ENCODE measurements at regions not wholly inside any gene's neighbourhood (a gene's known extent, or its start where the extent isn't known, plus 50 kb on each side); places are given as distances from the start of the nearest gene placed in this dataset.

DNA sequence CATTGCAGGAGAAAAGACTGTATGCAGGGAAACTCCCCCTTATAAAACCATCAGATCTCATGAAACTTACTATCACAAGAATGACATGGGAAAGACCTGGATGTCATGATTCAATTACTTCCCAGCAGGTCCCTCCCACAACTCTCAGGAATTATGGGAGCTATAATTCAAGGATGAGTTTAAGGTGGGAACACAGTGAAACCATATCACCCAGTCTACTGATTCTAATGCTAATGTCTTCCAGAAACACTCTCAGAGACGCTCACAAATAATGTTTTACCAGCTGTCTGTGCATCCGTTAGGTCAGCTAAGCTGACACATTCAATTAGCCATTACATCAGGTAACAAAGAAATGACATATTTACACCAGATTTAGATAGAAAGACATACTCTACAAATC is 637.9 kb downstream of the NLGN4Y start:
- H3K27ac ChIP-seq (ENCODE audit: low read depth in 1 of 3, low read length in 2 of 3), result no peak overlapping the region
- H3K4me3 ChIP-seq (ENCODE audit: low read depth in 1 of 3, low read length in 3 of 3), result no peak overlapping the region
- H3K27me3 ChIP-seq (ENCODE audit: control insufficient read depth in 3 of 3, insufficient read depth in 3 of 3, low read length in 3 of 3), result no peaks in the 10 kb centered on the region
- WGBS, 3 donors, result 69 to 79% methylated on average over 2 of the region's 2 CpGs; no CpG with 5 or more reads in 1 of the 3 donors
- H3K36me3 ChIP-seq (ENCODE audit: control insufficient read depth in 3 of 3, insufficient read depth in 2 of 3, low read depth in 1 of 3, low read length in 3 of 3), result no peaks in the 10 kb centered on the region
- FAIRE-seq (no peak), DNase-seq (no peak)
- no peaks in the 10 kb centered on the region for H3K4me1 ChIP-seq (ENCODE audit: control insufficient read depth in 3 of 3, insufficient read depth in 2 of 3, low read depth in 1 of 3, low read length in 2 of 3)
- H3K9me3 ChIP-seq (ENCODE audit: control insufficient read depth in 2 of 2, insufficient read depth in 1 of 2, low read depth in 1 of 2, low read length in 1 of 2), result no peaks in the 10 kb centered on the region

GRCh38 chrY:15179890-15180289 is 655.6 kb downstream of the NLGN4Y start:
- no peaks in the 10 kb centered on the region for H3K9me3 ChIP-seq (ENCODE audit: control insufficient read depth in 2 of 2, insufficient read depth in 1 of 2, low read depth in 1 of 2, low read length in 1 of 2)
- FAIRE-seq (no peak), DNase-seq (no peak)
- H3K27ac ChIP-seq (ENCODE audit: low read depth in 1 of 3, low read length in 2 of 3), result no peak overlapping the region
- no peaks in the 10 kb centered on the region for H3K36me3 ChIP-seq (ENCODE audit: control insufficient read depth in 3 of 3, insufficient read depth in 2 of 3, low read depth in 1 of 3, low read length in 3 of 3)
- WGBS, 3 donors, result 52 to 72% methylated on average over 2 of the region's 2 CpGs; no CpG with 5 or more reads in 1 of the 3 donors
- no peaks in the 10 kb centered on the region for H3K27me3 ChIP-seq (ENCODE audit: control insufficient read depth in 3 of 3, insufficient read depth in 3 of 3, low read length in 3 of 3)
- no peaks in the 10 kb centered on the region for H3K4me1 ChIP-seq (ENCODE audit: control insufficient read depth in 3 of 3, insufficient read depth in 2 of 3, low read depth in 1 of 3, low read length in 2 of 3)
- H3K4me3 ChIP-seq (ENCODE audit: low read depth in 1 of 3, low read length in 3 of 3), result no peak overlapping the region

DNA sequence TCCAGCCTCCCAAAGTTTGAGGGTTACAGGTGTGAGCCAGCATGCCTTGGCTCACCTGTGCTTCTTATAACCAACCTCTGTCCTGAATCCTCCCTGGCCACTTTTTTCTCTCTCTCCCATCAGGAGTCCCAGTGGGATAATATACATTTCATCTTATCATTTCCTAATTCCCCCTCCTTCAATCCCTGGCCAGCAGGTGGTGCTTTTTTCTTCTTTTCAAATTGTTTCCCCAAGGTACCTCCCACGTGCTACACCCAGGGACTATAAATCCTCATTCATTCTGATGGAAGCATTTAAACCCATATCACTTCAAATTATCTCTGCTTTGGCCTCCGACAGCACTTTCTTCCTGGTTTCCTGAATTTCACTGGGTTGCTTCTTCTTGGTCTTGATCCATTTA is 704.7 kb downstream of the NLGN4Y start:
- FAIRE-seq, result no peak
- H3K36me3 ChIP-seq (ENCODE audit: control insufficient read depth in 3 of 3, insufficient read depth in 2 of 3, low read depth in 1 of 3, low read length in 3 of 3), result no peaks in the 10 kb centered on the region
- H3K9me3 ChIP-seq (ENCODE audit: control insufficient read depth in 2 of 2, insufficient read depth in 1 of 2, low read depth in 1 of 2, low read length in 1 of 2), result no peaks in the 10 kb centered on the region
- no peaks in the 10 kb centered on the region for H3K27me3 ChIP-seq (ENCODE audit: control insufficient read depth in 3 of 3, insufficient read depth in 3 of 3, low read length in 3 of 3)
- WGBS, 3 donors, result 12 to 39% methylated on average over 2 of the region's 2 CpGs; no CpG with 5 or more reads in 1 of the 3 donors
- DNase-seq, result peak in 1 of 2 donors; percentile 0
- H3K4me1 ChIP-seq (ENCODE audit: control insufficient read depth in 3 of 3, insufficient read depth in 2 of 3, low read depth in 1 of 3, low read length in 2 of 3), result no peaks in the 10 kb centered on the region
- H3K27ac ChIP-seq (ENCODE audit: low read depth in 1 of 3, low read length in 2 of 3), result no peak overlapping the region
- H3K4me3 ChIP-seq (ENCODE audit: low read depth in 1 of 3, low read length in 3 of 3), result no peak overlapping the region

DNA sequence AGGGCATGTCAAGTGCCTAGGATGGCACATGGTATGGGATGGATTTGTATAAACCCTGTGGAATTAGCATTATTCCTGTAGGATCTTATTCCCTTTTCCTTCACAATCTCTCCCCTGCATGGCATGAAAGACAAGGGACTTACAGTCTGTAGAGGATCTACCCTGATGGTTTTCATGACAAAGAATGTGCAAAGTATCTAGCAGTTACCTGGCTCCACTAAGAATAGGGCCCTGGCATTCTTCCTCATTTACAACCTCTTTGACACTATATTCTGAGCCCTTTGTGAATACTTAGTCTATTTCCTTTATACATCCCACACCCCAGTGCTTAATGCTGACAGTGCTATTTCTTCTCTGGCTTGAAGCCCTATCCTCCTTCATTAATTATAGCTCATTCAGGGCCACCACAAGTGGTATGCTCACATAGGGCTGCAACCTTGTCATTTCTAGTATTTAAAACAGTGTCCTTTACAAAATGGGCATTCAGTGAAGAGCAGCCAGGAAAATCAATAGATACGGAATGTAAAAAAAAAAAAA is 715.3 kb downstream of the NLGN4Y start:
- FAIRE-seq (no peak), DNase-seq (no peak)
- no peaks in the 10 kb centered on the region for H3K27me3 ChIP-seq (ENCODE audit: control insufficient read depth in 3 of 3, insufficient read depth in 3 of 3, low read length in 3 of 3)
- no peaks in the 10 kb centered on the region for H3K36me3 ChIP-seq (ENCODE audit: control insufficient read depth in 3 of 3, insufficient read depth in 2 of 3, low read depth in 1 of 3, low read length in 3 of 3)
- WGBS, 3 donors, result 81 to 92% methylated on average over 1 of the region's 1 CpG; no CpG with 5 or more reads in 1 of the 3 donors
- H3K9me3 ChIP-seq (ENCODE audit: control insufficient read depth in 2 of 2, insufficient read depth in 1 of 2, low read depth in 1 of 2, low read length in 1 of 2), result no peaks in the 10 kb centered on the region
- no peak overlapping the region for H3K4me3 ChIP-seq (ENCODE audit: low read depth in 1 of 3, low read length in 3 of 3)
- H3K4me1 ChIP-seq (ENCODE audit: control insufficient read depth in 3 of 3, insufficient read depth in 2 of 3, low read depth in 1 of 3, low read length in 2 of 3), result no peaks in the 10 kb centered on the region
- no peak overlapping the region for H3K27ac ChIP-seq (ENCODE audit: low read depth in 1 of 3, low read length in 2 of 3)

DNA sequence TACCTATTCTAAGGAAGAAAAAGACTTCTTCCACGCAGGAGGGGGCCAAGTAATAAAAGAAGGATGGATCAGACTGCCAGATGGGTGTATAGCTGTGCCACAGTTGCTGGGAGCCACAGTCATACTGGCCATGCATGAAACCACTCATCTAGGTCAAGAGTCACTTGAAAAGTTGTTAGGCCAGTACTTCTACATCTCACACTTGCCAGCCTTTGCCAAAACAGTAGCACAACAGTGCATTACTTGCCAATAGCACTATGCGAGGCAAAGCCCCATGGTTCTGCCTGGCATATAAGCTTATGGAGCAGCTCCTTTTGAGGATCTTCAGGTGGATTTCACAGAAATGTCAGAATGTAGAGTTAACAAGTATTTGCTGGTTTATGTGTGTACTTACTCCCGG is 735.0 kb downstream of the NLGN4Y start:
- Histone ChIP-seq H3K27me3 (ENCODE audit: control insufficient read depth in 3 of 3, insufficient read depth in 3 of 3, low read length in 3 of 3) (no peaks in the 10 kb centered on the region), H3K4me1 (ENCODE audit: control insufficient read depth in 3 of 3, insufficient read depth in 2 of 3, low read depth in 1 of 3, low read length in 2 of 3) (no peaks in the 10 kb centered on the region), H3K36me3 (ENCODE audit: control insufficient read depth in 3 of 3, insufficient read depth in 2 of 3, low read depth in 1 of 3, low read length in 3 of 3) (no peaks in the 10 kb centered on the region), H3K4me3 (ENCODE audit: low read depth in 1 of 3, low read length in 3 of 3) (no peak overlapping the region), H3K27ac (ENCODE audit: low read depth in 1 of 3, low read length in 2 of 3) (no peak overlapping the region), H3K9me3 (ENCODE audit: control insufficient read depth in 2 of 2, insufficient read depth in 1 of 2, low read depth in 1 of 2, low read length in 1 of 2) (no peaks in the 10 kb centered on the region)
- no peak for DNase-seq
- FAIRE-seq, result no peak
- WGBS, 3 donors, result 50 to 80% (median 79%) methylated on average over 1 to 3 of the region's 3 CpGs

DNA sequence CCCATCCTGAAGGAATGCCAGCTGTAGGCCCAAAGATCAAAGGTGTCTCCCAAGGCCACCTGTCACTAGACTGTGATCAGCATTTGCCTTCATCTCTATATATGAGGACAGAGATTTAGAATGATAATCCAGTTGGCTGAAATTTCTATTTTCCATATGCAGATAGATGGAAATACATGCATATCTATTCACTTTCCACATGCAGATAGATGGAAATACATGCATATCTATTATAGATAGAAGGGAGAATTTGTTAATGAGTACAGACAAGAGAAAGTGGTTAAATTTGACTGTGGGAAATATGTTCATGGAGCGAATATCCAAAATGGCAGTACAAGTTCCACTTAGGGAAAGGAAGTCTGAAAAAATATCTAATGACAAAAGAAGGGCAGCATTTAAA is 762.2 kb downstream of the NLGN4Y start:
- Histone ChIP-seq H3K27me3 (ENCODE audit: control insufficient read depth in 3 of 3, insufficient read depth in 3 of 3, low read length in 3 of 3) (no peaks in the 10 kb centered on the region), H3K36me3 (ENCODE audit: control insufficient read depth in 3 of 3, insufficient read depth in 2 of 3, low read depth in 1 of 3, low read length in 3 of 3) (no peaks in the 10 kb centered on the region), H3K4me3 (ENCODE audit: low read depth in 1 of 3, low read length in 3 of 3) (no peak overlapping the region), H3K9me3 (ENCODE audit: control insufficient read depth in 2 of 2, insufficient read depth in 1 of 2, low read depth in 1 of 2, low read length in 1 of 2) (no peaks in the 10 kb centered on the region), H3K4me1 (ENCODE audit: control insufficient read depth in 3 of 3, insufficient read depth in 2 of 3, low read depth in 1 of 3, low read length in 2 of 3) (no peaks in the 10 kb centered on the region), H3K27ac (ENCODE audit: low read depth in 1 of 3, low read length in 2 of 3) (no peak overlapping the region)
- no peak for DNase-seq
- WGBS, 3 donors, result 60 to 92% (median 86%) methylated on average over 1 of the region's 1 CpG
- FAIRE-seq, result no peak

DNA sequence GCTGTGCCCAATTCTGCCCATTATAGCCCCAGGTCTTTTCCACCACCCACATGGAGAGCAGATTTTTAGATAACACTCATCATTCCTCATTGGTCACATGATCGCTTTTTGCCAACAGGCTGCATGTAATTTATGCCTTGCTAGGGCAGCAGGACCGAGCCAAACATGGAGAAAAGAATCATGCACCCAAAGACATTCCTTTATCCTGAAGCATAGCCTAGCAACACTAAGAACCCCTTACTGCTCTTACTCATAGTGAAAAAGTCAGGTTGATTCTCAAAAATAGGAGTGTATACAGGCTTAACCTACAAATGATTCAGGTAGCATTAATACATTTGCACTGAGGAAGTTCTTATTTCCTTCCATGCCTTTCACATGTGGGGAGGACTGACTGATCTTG is 765.5 kb downstream of the NLGN4Y start:
- H3K9me3 ChIP-seq (ENCODE audit: control insufficient read depth in 2 of 2, insufficient read depth in 1 of 2, low read depth in 1 of 2, low read length in 1 of 2), result no peaks in the 10 kb centered on the region
- DNase-seq (no peak), FAIRE-seq (no peak)
- 65 to 76% methylated on average over 2 of the region's 2 CpGs; no CpG with 5 or more reads in 1 of the 3 donors for WGBS, 3 donors
- H3K27me3 ChIP-seq (ENCODE audit: control insufficient read depth in 3 of 3, insufficient read depth in 3 of 3, low read length in 3 of 3), result no peaks in the 10 kb centered on the region
- no peak overlapping the region for H3K4me3 ChIP-seq (ENCODE audit: low read depth in 1 of 3, low read length in 3 of 3)
- no peaks in the 10 kb centered on the region for H3K36me3 ChIP-seq (ENCODE audit: control insufficient read depth in 3 of 3, insufficient read depth in 2 of 3, low read depth in 1 of 3, low read length in 3 of 3)
- no peak overlapping the region for H3K27ac ChIP-seq (ENCODE audit: low read depth in 1 of 3, low read length in 2 of 3)
- H3K4me1 ChIP-seq (ENCODE audit: control insufficient read depth in 3 of 3, insufficient read depth in 2 of 3, low read depth in 1 of 3, low read length in 2 of 3), result no peaks in the 10 kb centered on the region

GRCh38 chrY:15292881-15293280 is 768.6 kb downstream of the NLGN4Y start:
- WGBS, 3 donors, result 54 to 58% methylated on average over 8 of the region's 8 CpGs; no CpG with 5 or more reads in 1 of the 3 donors
- Histone ChIP-seq H3K9me3 (ENCODE audit: control insufficient read depth in 2 of 2, insufficient read depth in 1 of 2, low read depth in 1 of 2, low read length in 1 of 2) (no peaks in the 10 kb centered on the region), H3K27me3 (ENCODE audit: control insufficient read depth in 3 of 3, insufficient read depth in 3 of 3, low read length in 3 of 3) (no peaks in the 10 kb centered on the region), H3K36me3 (ENCODE audit: control insufficient read depth in 3 of 3, insufficient read depth in 2 of 3, low read depth in 1 of 3, low read length in 3 of 3) (no peaks in the 10 kb centered on the region), H3K27ac (ENCODE audit: low read depth in 1 of 3, low read length in 2 of 3) (no peak overlapping the region), H3K4me1 (ENCODE audit: control insufficient read depth in 3 of 3, insufficient read depth in 2 of 3, low read depth in 1 of 3, low read length in 2 of 3) (no peaks in the 10 kb centered on the region), H3K4me3 (ENCODE audit: low read depth in 1 of 3, low read length in 3 of 3) (no peak overlapping the region)
- FAIRE-seq (no peak), DNase-seq (no peak)

DNA sequence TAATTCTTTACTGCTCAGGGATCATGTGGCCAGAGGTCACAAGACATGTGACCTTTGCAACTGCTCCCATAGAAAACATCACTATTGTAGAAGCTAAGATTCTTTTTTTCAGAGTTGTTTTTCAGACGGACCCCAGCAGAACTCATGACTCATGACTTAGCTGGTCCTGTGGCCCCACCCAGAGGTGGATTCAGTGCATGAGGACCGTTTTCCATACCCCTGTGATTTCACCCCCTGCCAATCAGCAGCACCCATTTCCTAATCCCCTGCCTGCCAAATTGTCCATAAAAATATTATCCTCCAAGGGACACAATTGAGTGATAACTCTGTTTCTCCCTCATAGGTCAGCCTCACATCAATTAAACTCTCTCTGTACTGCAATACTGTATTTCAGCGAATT is 777.5 kb downstream of the NLGN4Y start:
- no peak overlapping the region for H3K4me3 ChIP-seq (ENCODE audit: low read depth in 1 of 3, low read length in 3 of 3)
- 50 to 73% methylated on average over 3 of the region's 3 CpGs; no CpG with 5 or more reads in 1 of the 3 donors for WGBS, 3 donors
- FAIRE-seq, result no peak

More for the DNA sequence above, 777.5 kb downstream of the NLGN4Y start:
- Histone ChIP-seq H3K4me1 (ENCODE audit: control insufficient read depth in 3 of 3, insufficient read depth in 2 of 3, low read depth in 1 of 3, low read length in 2 of 3) (no peaks in the 10 kb centered on the region), H3K27me3 (ENCODE audit: control insufficient read depth in 3 of 3, insufficient read depth in 3 of 3, low read length in 3 of 3) (no peaks in the 10 kb centered on the region), H3K27ac (ENCODE audit: low read depth in 1 of 3, low read length in 2 of 3) (no peak overlapping the region), H3K9me3 (ENCODE audit: control insufficient read depth in 2 of 2, insufficient read depth in 1 of 2, low read depth in 1 of 2, low read length in 1 of 2) (no peaks in the 10 kb centered on the region), H3K36me3 (ENCODE audit: control insufficient read depth in 3 of 3, insufficient read depth in 2 of 3, low read depth in 1 of 3, low read length in 3 of 3) (no peaks in the 10 kb centered on the region)
- no peak for DNase-seq

Measured in small intestine (tissue), 7 donors.